GM12875 (cell line): ENCODE measurements at regions not wholly inside any gene's neighbourhood (a gene's known extent, or its start where the extent isn't known, plus 50 kb on each side); places are given as distances from the start of the nearest gene placed in this dataset.

ENCODE experiments used
- H3K4me3 ChIP-seq: one replicate; pipeline ENCODE4 v1.5.1; 2011; ENCODE audit warnings: low read depth, low read length, control low read depth
- TF ChIP-seq, protein P1 (sequence below): IDR thresholded peaks from 2 replicates; pipeline ENCODE4 v1.5.1; 2011; ENCODE audit warnings: low read depth, mild to moderate bottlenecking, control low read depth, inconsistent platforms, low read length, moderate library complexity, borderline replicate concordance; ENCODE audit not compliant: insufficient read depth

DNA sequence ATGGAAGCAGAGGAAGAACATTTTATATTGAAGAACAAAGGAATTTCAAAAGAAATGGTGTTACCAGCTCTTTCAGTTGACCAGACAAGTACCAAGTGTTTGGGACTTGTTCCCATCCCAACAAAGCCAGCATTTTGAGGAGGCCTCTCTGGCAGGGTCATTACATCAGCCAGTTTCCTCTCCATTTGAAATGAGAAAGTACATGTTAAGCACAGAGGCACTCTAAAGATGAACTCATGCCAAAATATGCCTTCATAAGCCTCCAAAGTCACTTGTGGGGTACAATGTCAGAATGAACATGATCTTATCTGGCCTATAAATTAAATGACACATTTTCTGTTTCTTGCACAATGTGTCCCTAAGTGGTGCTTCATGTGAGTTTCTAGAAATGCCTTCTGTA, 223.9 kb downstream of the PRL start:
- TF ChIP-seq, protein P1, sequence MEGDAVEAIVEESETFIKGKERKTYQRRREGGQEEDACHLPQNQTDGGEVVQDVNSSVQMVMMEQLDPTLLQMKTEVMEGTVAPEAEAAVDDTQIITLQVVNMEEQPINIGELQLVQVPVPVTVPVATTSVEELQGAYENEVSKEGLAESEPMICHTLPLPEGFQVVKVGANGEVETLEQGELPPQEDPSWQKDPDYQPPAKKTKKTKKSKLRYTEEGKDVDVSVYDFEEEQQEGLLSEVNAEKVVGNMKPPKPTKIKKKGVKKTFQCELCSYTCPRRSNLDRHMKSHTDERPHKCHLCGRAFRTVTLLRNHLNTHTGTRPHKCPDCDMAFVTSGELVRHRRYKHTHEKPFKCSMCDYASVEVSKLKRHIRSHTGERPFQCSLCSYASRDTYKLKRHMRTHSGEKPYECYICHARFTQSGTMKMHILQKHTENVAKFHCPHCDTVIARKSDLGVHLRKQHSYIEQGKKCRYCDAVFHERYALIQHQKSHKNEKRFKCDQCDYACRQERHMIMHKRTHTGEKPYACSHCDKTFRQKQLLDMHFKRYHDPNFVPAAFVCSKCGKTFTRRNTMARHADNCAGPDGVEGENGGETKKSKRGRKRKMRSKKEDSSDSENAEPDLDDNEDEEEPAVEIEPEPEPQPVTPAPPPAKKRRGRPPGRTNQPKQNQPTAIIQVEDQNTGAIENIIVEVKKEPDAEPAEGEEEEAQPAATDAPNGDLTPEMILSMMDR: no peak
- H3K4me3 ChIP-seq: no peak overlapping the region

DNA sequence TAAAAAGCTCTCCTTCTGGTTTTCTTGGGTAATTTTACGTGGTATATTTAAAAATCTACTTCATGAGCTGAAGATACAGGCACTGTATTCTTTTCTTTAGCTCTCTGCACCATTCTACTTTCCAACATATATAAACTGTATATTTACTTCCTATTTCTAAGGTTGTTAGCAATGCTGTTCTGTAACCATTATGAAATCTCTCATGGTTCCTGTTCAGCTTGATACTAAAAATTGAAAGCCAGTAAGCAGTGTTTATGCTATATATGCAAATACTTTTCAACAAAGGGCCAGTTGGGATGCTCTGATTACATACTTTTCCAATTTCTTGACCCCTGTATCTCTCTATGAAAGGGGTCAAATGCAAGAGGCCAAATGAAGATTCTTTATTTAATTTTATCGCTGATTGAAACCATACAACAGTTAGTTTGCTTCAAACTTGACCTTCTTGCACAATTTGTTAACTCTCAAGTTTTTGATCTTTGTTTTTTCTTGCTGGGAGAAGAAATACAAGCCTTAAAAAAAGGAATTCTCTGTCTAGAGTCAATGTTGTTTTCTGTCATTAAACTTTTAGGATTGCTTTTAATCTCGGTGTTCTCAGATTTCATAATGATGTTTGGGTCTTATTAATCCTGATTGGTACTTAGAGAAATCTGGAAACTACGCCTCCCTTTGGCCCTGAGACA, 223.2 kb downstream of the PRL start:
- TF ChIP-seq, protein P1: no peak
- no peak overlapping the region for H3K4me3 ChIP-seq

DNA sequence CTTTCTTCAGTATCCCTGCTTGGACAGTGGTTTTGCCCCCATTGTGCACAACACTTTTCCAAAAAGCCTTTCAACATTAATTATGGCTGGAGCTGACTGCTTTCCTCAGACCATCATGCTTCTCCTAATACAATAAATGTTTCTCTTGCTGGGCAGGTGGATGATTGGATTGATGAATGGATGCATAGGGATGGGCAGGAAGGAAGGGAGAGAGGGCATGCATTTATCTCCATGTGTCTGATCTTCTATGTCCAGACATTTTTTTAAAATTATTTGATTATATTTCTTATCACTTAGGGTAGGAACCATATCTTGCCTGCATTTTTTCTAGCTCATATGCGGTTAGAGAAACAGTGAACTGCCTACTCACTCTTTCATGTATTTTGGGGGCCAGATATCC, 218.5 kb downstream of the PRL start:
- H3K4me3 ChIP-seq: no peak overlapping the region

DNA sequence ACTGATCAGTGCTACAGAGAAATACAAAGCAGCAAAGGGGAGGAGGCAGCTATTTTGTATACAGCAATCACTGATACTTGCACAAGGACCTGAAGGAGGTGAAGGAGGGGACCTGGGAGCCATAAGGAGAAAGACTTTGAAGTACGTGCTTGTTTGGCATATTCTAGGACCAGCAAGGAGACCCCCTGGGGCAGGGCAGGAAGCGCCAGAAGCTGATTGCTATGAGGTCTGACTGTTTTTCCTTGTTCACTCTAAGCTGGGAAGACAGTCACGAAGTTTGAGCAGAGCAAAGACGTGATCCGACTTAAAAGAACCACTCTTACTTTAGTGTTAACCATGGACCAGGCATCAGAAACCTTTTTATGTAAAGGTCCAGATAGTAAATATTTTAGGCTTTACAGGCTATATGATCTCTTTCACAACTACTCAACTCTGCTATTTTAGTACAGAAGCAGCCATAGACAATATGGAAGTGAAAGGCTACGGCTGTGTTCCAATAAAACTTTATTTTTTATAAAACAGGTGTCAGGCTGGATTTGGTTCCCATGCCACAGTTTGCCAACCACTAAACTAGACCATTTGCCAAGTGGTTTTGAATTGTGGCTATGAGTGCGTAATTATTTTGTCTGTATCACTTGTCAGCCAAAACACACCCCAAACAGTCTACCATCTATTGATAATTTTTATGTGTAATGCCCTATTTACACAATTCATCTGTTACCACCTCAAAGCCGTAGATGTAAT, 217.9 kb downstream of the PRL start:
- no peak overlapping the region for H3K4me3 ChIP-seq
- TF ChIP-seq, protein P1: no peak

More for the DNA sequence above, 218.5 kb downstream of the PRL start:
- TF ChIP-seq, protein P1: no peak

DNA sequence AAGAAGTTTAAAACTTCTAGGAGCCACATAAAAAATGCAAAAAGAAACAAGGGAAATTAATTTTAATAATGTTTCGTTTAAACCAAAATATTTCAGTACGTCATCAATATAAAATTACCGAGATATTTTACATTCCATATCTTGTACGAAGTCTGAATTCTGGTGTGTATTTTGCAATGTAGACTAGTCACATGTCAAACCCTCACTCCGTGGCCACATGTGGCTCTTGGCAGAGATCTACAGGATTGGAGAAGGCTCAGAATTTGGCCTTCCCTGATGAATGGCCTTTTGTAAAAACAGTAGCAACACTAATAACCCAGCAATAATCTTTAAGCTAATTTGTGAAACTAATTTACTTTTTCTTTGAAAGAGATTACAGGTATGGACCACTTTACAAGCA, 217.1 kb downstream of the PRL start:
- no peak overlapping the region for H3K4me3 ChIP-seq
- TF ChIP-seq, protein P1: no peak

DNA sequence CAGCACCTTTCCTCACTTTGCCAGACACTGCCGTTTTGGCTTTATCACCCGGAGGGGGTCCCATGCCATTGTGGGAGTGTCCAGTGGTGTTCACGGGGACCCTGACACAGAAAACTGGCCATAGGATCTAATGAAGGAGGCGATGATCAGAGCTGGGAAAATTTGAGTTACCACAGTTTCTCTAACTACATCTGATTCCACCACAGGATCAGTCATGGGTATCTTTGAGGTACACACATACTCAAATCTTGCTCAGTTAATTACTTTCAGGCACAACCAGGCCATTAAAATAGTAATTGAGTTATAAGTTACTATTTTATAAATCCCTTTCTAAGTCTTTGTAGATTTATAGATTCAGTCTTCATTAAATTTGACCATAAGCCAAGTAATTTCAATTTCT, 215.1 kb downstream of the PRL start:
- TF ChIP-seq, protein P1: no peak
- H3K4me3 ChIP-seq: no peak overlapping the region

DNA sequence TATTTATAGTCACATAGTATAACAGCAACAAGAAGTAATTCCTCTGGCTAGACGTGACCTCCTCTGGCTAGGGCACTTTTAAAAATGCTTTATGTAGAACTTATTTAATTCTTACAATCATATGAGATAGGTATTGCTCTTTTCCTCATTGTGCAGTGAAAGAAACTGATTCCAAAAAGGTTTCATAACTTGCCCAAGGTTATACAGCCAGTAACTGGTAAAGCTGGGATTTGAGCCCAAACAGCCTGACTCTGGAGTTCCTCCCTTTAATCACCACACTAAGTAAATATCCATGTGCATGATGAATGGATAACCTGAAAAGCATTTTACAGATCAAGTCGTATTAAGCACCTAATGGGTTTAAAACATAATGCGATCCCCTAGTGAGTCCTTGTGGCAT, 214.6 kb downstream of the PRL start:
- H3K4me3 ChIP-seq: no peak overlapping the region
- TF ChIP-seq, protein P1: no peak
